ENCODE measurements at regions not wholly inside any gene's neighbourhood (a gene's known extent, or its start where the extent isn't known, plus 50 kb on each side); places are given as distances from the start of the nearest gene placed in this dataset.
"Not testable (repeated sequence)": the region's sequence is repeated elsewhere in the genome, so short reads cannot be mapped to it uniquely, and the experiment has no call there.

DNA sequence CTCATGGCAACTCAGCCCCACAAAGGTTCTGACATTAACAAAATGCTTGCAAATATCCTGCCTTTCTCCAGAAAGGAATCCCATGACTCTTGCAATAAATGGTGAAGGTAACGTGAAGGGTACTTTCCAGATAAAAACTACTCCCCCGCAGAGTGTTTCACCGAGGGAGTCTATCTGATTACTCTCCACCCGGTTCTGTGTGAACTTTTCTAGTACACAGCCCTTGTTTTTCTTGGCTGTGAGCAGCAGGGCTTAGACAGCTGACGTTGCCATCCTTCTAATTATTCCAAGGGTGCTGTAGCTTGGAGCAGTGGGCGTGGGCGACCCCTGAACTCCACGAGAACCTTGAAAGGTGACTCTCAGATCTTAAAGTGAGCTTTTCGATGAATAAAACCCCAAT, 276.0 kb upstream of the IRX4 start:
- DNase-seq, result no peak

DNA sequence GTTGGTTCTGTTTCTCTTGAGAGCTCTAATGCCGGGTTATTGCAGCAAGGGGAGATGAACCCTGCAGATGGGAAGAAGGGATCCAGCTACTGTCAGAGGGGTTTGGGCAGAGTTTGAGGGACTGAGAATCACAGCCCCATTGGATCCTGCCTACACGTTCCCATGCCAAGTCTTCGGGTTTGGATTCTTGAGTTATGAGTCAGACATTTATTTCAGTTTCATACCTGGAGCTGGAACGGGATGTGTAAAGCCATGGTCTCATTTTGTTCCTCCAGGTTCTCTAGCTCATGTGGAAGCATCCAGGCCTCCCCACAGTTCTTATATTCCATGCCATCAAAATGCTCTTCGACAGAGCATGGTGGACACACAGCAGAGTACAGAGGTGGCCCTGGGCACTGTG, 275.4 kb upstream of the IRX4 start:
- DNase-seq, result no peak

DNA sequence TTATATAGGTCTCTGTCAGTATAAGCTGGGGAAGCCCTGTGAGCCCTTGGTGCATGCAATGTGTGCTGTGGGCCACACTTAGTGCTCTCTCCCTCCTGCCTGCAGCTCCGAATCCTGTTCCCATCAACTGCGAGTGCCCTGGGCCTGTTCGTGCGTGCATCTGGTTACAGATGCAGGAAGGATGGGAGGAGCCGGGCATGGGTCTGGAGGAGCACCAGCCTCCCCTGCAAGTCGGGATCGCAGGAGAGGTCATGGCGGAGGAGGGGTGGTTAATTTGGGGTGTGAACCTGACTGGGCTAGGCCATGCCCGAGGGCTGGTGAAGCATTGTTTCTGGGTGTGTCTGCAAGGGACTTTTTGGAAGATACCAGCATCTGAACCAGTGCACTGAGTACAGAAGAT, 274.6 kb upstream of the IRX4 start:
- DNase-seq, result no peak

DNA sequence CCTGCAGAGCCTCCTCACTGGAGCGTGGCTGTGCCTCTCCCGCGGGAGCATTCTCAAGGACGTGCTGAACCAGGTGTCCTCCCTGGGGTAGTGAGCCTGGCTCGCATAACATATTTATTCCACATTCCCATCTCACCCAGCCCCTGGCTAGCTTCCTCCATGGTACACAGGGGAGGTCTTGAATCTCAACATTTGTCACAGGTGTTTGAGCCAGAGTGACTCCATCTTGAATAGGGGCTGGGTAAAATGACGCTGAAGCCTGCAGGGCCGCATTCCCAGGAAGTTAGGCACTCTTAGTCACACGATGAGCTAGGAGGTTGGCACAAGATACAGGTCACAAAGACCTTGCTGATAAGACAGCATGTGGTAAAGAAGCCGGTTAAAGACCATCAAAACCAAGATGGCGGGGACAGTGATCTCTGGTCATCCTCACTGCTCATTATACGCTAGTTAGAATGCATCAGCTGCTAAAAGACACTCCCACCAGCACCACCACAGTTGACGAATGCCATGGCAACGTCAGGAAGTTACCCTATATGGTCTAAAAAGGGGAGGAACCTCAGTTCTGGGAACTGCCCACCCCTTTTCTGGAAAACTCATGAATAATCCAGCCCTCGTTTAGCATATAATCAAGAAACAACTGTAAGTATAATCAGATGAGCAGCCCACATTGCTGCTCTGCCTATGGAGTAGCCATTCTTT, 273.8 kb upstream of the IRX4 start:
- no peak for DNase-seq

DNA sequence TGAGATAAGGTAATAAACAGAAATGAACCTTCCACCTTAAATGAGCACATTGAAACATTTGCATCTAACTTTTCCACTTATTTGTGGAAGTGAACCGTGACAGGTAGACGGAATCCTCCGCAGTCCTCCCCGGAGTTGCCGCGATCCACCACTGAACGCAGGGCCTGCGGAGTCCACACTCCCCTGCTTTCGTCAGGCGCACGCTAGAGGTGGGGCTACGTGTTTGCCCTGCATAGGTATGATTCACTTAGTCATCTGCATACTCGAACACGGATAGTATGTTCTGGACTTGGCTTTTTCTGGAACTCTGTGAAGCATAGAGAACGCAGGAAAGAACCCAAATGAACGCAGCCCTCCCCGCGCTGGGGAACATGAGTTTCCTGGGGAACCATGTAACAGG, 272.8 kb upstream of the IRX4 start:
- DNase-seq, result no peak

DNA sequence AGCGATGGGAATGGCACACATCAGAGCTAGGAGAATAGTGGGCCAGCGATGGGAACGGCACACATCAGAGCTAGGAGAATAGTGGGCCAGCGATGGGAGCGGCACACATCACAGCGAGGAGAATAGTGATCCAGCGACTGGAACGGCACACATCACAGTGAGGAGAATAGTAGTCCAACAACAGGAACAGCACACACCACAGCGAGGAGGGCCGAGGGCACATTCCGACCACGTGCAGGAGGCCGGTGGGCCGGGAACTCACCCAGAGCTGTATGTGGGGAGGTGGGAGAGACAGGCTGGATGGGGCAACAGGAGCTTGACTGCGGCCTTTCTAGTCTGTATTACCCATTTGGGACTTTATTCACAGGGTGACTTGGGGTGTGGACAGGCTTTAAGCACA, 271.1 kb upstream of the IRX4 start:
- DNase-seq, result no peak

DNA sequence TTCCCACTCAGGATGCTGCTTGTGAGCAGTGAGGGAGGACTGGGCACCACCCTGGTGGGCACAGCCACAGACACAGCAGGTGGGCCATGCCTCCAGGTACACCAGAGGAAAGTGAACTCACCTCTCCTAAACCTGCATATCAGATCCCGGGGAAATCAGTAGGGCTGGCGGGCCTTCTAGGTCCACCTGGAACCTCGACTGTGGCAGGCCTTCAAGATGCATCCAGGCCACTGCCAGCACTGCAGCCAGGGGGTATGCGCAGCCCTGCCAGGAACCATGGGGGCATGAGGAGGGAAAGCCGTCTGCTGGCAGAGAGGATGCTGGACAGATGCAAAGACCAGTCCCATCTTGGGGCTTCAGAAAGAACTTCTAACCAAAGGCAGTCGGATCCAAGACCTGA, 270.6 kb upstream of the IRX4 start:
- DNase-seq, result no peak

DNA sequence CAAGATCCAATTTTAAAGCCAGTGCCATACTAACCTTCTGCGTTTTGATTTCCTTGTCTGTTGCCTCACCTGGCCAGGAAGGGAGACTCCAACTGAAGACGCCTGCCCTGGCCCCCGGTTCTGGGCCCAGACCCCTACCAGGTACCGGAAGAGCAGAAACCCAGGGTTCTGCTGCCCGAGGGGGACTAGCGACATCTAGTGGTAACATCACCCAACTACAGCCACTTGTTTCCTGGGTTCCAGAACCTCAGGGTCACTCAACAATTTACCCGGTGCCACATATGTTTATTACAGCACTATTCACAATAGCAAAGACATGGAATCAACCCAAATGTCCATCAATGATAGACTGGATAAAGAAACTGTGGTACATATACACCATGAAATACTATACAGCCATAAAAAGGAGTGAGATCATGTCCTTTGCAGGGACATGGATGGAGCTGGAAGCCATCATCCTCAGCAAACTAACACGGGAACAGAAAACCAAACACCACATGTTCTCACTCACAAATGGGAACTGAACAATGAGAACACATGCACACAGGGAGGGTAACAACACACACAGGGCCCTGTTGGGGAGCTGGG, 268.7 kb upstream of the IRX4 start:
- not testable (repeated sequence) for DNase-seq

DNA sequence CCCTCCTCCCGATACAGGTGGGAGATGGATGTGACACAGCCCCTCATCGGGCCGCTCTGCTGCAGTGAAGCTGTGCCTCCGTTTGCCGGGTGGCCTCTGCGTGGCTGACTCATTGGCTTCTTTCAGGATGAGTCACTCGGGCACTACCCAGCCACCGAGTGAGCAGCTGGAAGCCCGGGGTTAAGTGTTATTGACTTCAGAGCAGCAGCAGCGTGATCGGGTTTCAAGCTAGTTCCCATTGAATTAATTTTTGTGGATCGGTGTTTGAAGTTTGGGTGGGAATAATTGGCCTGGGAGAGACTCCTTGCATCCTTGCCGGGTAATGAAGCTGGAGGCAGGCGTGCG, 266.4 kb upstream of the IRX4 start:
- DNase-seq, result no peak

DNA sequence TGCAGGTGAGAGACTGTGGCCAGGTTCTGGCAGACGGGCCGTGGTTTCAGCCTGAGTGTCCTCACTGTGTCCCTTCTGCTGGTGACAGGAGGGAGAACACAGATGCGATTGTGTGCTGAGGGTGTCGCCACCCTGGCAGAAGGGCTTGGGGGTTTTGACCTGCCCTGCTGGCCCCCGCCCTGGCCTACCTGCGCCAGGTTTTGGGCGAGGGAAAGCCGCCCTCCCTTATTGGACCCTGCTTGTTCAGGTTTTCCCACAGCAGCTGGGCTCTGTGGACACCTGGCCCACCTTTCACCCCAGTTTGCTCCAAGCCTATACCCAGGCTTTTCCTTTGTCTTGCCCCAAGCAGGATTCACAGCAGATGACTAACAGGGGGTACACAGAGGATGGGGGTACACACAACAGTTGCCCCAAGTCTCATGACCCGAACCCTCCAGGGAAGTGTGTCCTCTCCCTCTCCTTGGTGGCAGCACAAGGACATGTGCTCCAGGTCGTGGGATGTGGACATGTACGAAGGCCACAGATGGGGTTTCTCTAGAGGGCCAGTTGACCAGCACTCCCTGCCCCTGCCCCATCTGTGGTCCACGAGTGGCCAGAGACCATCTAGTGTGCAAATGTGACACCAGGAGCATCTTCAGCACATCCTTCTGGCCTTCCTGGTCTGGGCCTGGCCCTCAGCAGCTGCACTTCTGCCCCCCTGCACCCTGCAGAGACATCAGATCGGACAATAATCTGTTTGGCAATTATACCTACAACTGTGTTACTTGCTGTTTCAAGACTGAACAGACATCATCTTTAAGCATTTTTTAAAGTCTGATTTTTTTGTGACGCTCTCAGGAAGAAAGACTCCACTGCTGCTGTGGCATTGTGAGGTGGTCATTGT, 265.8 kb upstream of the IRX4 start:
- DNase-seq, result no peak

DNA sequence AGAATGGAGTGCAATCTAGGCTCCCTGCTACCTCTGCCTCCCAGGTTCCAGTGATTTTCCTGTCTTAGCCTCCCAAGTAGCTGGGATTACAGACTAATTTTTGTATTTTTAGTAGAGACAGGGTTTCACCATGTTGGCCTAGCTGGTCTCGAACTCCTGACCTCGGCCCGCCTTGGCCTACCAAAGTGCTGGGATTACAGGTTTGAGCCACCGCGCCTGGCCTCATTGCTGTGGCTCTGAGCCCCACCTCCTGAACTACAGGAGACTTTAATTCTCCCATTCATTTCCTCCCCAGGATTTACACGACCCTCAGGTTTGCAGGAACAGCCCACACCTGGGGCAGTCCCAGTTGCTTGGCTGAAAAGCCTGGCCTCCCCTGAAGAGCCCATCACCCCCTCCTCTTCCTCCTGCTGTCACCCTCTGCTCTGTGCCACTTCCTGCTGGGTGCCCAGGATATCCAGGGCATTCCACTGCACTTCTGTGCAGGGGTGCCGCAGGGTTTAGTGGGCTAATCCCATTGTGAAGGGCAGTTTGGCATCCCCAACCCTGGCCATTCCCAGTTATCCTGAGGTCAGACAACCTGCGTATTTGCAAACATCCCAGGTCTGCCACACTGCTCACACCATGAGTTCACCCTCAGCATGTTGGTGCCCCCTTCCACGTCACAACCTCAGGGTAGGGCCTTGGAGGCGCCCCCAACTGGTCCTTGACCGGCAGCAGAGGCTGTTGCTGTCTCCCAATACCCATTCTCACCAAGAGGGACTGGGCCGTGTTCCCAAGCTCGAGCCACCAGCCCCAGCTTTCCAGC, 265.0 kb upstream of the IRX4 start:
- no peak for DNase-seq

DNA sequence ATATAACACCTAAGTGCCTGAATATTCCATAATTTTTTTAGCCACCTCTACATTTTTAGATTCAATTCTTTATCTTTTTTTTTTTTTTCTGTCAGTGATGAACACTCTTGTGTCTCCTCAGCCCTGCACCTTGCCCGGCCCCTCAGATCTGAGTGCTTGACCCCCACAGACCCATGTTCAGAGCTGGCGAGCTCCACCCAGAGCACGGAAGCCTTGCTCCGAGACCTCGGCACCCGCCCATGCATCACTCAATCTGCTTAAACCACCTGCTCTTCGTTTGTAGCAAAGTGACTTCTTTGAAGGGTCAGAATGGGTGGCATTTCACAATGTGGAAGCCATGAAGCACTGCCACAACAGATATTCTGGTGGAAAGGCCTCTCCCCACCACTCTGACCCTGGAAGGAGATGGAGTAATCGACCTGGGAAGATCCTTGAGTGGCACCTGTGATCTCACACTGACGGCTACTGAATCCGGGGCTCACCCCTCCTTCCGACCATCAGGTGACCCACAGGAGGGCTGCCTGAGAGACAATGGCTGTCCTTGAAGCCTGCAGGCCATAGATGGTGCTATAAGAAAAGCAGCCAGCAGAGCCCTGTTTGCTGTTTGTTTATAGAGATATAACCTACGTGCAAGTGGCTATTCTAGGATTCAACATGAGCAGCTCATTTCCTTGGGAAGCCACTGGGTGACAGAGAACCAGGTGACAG, 261.1 kb upstream of the IRX4 start:
- DNase-seq, result no peak

DNA sequence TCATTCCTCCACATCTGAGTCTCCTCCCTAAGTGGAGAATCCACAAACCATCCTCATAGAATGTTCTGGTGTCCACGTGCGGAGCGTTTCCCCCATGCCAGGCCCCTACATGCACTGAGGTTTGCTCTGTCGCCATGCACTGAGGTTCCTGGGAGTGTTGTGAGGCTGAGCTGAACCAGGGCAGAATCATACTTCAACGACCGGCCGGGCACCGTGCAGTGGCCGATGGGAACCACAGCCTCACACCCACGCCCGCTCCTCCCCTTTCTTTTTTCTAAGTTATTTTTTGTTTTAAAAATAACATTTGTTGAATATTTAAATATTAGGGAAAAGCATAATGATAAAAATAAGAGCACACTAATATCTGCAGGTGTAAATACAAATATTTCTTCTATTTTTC, 260.4 kb upstream of the IRX4 start:
- DNase-seq, result no peak

DNA sequence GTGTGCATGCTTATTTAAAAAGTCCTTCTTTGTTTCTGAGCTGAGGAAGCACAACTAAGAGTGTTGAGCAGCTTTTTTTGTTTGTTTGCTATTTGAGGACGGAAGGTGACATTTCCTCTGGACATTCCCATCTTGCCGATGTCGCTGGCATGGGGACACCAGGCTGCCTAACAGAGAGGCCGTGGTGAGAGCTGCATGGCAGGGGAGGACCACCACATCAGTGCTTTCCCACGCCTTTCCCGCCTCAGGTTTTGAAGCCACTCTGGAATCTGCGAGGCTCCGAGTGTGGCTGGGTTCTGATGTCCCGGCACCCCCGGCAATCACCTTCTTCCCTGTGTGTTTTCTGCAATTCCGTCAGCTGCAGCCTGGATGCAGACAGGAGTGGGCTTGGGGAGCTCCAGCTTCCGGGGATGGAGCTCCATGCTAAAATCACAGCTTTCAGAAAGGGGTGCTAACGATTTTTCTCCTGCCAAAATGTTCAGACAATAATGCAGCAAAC, 259.8 kb upstream of the IRX4 start:
- no peak for DNase-seq

DNA sequence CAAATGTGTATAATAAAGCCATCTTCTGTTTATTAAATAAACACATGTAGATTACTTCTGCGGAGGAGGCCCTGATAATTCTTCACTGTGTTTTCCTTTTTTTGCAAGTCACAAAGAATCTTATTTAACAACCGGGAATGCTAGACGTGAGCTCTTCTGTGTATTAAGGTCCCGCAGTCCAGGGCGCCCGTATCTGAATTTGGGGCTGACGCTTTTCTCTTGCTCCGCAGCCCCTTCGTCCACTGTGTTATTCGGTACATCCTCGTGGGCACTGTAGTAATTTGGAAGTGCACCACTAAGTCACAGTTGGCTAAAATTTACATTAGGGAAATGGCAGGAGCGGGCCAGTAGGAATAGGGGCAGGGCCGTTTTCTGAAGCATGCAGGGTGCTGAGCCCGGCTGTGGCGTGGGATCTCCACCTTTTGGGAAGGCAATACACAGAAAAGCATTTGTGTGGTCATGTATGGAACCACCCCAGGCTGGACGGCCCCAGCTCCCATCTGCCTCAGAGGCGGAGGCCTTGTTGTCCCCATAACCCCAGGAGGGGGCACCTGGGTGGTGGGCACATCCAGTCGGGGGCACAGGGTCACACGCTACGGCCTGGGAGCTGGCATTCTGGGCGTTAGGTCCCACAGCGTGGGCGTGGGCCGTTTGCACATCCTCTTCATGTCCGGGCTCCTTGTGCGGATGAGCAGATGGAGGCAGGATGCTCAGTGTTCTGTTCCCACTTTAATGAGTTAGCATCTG, 258.7 kb upstream of the IRX4 start:
- no peak for DNase-seq

DNA sequence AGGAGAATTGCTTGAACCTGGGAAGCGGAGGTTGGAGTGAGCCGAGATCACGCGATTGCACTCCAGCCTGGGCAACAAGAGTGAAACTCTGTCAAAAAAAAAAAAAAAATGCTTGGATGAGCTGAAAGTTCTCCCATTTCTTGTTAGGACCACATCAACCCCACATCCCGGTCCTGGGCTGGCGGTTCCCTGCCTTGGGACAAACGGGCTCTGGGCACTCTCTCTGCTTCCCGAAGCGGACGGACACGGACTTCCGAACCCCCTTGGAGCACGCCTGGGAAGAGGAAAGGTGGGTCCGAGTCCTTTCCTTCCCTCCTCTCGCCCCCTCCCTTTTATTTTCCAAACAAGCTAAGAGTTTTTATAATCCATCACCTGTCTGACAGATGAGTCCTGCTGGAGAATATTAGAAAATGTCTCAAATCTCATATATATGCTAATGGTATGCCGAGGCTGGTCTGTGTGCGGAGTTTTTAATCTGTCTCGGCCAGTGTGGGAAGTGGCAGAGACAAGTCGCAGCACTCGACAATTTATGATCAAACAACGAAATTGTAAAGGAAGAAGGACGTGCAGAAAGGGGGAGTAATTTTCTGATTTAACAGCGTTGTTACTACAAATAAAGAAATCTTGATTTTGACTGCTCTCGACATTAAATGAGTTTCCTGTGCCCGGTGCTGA, 257.9 kb upstream of the IRX4 start:
- DNase-seq, result no peak

DNA sequence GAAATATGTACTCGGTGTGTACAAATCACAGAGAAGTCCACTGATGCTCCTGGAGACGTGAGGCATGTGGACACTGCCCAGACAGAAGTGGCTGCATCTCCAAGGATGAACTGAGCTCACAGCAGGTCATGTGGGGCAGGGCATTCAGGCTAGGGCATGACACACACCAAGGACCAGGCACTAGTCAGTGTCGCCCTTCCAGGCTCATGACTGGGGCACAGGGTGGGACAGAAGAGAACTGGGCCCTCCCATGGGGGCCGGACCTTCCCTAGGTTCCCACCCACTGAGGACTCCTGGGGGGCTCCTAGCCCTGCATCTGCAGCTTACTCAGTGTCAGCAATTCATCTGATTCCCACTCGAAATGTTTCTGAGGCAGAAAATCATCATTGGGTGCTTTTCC, 256.8 kb upstream of the IRX4 start:
- DNase-seq, result no peak

DNA sequence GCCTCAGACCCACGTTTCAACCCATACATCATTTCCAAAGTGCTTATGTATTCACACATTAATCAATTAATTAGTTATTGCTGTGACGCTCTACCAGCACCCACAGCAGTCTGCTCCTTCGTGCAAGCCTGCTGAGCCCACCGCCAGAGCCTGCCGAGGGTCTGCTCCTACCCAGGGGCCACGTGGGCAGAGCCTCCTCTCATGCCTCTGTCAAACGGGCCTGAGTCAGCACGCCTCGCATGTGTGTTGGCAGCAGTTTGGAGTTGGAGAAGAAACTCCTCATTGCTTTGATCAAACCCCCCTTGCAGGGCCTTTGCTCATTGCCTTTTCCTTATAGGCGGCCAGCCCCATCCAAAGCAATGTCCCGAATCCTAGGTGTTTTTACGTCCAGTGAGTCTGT, 256.2 kb upstream of the IRX4 start:
- no peak for DNase-seq

DNA sequence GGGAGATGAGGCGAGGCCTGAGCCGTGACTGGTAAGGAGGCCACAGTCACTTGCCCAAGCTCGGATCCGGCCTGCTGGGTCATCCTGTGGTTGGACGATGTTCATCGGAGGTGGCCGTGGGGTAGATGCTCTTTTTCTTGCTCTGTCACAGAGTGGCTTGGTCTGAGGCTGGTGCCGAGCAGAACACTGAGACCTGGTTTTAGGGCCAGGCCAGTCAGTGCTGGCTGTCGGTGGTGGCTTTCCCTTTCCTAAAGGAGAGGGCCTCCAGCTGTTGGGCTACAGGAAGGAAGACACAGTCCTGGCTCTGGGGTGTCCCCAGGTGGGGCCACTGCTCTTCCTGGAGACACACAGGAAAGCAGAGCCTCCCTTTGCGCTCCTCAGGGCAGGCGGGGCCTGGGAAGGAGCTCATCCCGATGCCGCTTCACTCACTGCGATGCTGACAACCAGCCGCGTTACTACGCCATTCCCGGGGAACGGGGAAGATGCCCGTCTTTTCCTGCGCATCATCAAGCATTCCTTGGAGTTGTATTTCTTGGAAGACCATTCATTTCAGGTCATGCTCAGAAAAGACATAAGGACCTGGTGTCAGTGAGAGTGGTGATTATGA, 254.8 kb upstream of the IRX4 start:
- no peak for DNase-seq

DNA sequence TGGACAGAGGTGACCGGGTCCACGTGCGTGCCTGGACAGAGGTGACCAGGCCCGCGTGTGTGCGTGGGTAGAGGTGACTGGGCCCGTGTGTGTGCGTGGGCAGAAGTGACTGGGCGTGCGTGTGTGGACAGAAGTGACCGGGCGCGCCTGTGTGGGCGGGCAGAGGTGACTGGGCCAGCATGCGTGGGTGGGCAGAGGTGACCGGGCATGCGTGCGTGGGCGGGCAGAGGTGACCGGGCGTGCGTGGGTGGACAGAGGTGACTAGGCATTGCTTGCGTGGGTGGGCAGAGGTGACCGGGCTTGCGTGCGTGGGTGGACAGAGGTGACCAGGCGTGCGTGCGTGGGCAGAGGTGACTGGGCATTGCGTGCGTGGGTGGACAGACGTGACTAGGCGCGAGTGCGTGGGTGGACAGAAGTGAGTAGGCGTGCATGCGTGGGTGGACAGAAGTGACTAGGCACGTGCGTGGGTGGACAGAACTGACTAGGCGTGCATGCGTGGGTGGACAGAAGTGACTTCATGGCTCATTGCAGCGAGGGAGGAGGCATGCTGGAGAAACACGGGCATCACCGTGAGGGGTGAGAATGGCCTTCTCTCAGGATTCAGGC, 254.1 kb upstream of the IRX4 start:
- no peak for DNase-seq

All from activated CD4-positive, CD25-positive, alpha-beta regulatory T cell (primary cell).